Retinal pigment epithelial cell (primary cell): ENCODE measurements at regions not wholly inside any gene's neighbourhood (a gene's known extent, or its start where the extent isn't known, plus 50 kb on each side); places are given as distances from the start of the nearest gene placed in this dataset.

Experiments used
- DNase-seq: peaks from one replicate; pipeline ENCODE4 v3.0.0-alpha.2; 2010; ENCODE audit warnings: low read depth
- H3K4me3 ChIP-seq: 2 replicates; pipeline ENCODE4 v1.5.1; 2011; ENCODE audit warnings: mild to moderate bottlenecking, low read length, control low read depth, moderate library complexity
- CTCF ChIP-seq: conservative IDR thresholded peaks from 2 replicates; pipeline ENCODE4 v1.5.1; 2011; ENCODE audit warnings: low read depth, low read length, control low read depth, inconsistent platforms

- no peak for DNase-seq
- TF ChIP-seq CTCF, result no peak
- H3K4me3 ChIP-seq, result no peak overlapping the region
These were observed 213.1 kb downstream of the PSAT1 start for GRCh38 chr9:78510035-78510434.

GRCh38 chr9:78515108-78515507, 218.2 kb downstream of the PSAT1 start:
- TF ChIP-seq CTCF, result no peak
- H3K4me3 ChIP-seq, result no peak overlapping the region
- DNase-seq, result no peak

GRCh38 chr9:78519786-78520185, 222.9 kb downstream of the PSAT1 start:
- TF ChIP-seq CTCF, result no peak
- H3K4me3 ChIP-seq, result no peak overlapping the region
- no peak for DNase-seq

- no peak for TF ChIP-seq CTCF
- DNase-seq, result no peak
- H3K4me3 ChIP-seq, result no peak overlapping the region
These were observed 224.8 kb downstream of the PSAT1 start for GRCh38 chr9:78521680-78522079.

- TF ChIP-seq CTCF, result no peak
- no peak overlapping the region for H3K4me3 ChIP-seq
- no peak for DNase-seq
These were observed 229.1 kb downstream of the PSAT1 start for GRCh38 chr9:78525986-78526560.

GRCh38 chr9:78533500-78533899, 236.6 kb downstream of the PSAT1 start:
- no peak for TF ChIP-seq CTCF
- no peak for DNase-seq
- no peak overlapping the region for H3K4me3 ChIP-seq

GRCh38 chr9:78539188-78539587, 242.3 kb downstream of the PSAT1 start:
- TF ChIP-seq CTCF, result no peak
- DNase-seq, result no peak
- H3K4me3 ChIP-seq, result no peak overlapping the region
